MCF 10A (cell line): ENCODE measurements at regions not wholly inside any gene's neighbourhood (a gene's known extent, or its start where the extent isn't known, plus 50 kb on each side); places are given as distances from the start of the nearest gene placed in this dataset.

Experiments used
- BruUV-seq: library from RNA; stranded (reverse); fragments of 400-500 nt; replicated peaks from 2 replicates; lab custom pipeline; 2021; lab: Mats Ljungman, UMichigan
- CTCF ChIA-PET: fragments of 300-600 bp; sonication (Branson Sonifier 250); formaldehyde crosslinking; extraction: SDS; loops from one replicate; lab custom pipeline; 2021; ENCODE audit warnings: antibody characterized with exemption, inconsistent platforms; lab: Yijun Ruan, JAX
- POLR2A ChIA-PET: fragments of 300-600, 350-650 bp; sonication (Branson Sonifier 250); formaldehyde crosslinking; extraction: SDS; loops from one replicate; lab custom pipeline; 2020; ENCODE audit warnings: antibody characterized with exemption, inconsistent platforms; lab: Yijun Ruan, JAX
- DNase-seq: peaks from one replicate; pipeline ENCODE4 v3.0.0-alpha.2; 2018; ENCODE audit not compliant: unreplicated experiment
- H3K27ac Mint-ChIP-seq: one replicate; pipeline ENCODE4 v1.8.0; 2022; ENCODE audit warnings: mild to moderate bottlenecking, low read depth, mixed read lengths; ENCODE audit not compliant: unreplicated experiment
- H3K27me3 Mint-ChIP-seq: one replicate; pipeline ENCODE4 v1.8.0; 2022; ENCODE audit warnings: mixed read lengths; ENCODE audit not compliant: insufficient read depth, unreplicated experiment
- H3K36me3 Mint-ChIP-seq: one replicate; pipeline ENCODE4 v1.8.0; 2022; ENCODE audit warnings: mild to moderate bottlenecking, moderate library complexity, mixed read lengths; ENCODE audit not compliant: insufficient read depth, unreplicated experiment
- H3K4me1 Mint-ChIP-seq: one replicate; pipeline ENCODE4 v1.8.0; 2022; ENCODE audit warnings: mixed read lengths; ENCODE audit not compliant: insufficient read depth, unreplicated experiment
- H3K4me3 Mint-ChIP-seq: one replicate; pipeline ENCODE4 v1.8.0; 2022; ENCODE audit warnings: mild to moderate bottlenecking, moderate library complexity, mixed read lengths; ENCODE audit not compliant: unreplicated experiment
- H3K9me3 Mint-ChIP-seq: one replicate; pipeline ENCODE4 v1.8.0; 2022; ENCODE audit warnings: mixed read lengths; ENCODE audit not compliant: unreplicated experiment
- CTCF ChIP-seq: fragments of 200-600 bp; IDR thresholded peaks from one replicate; pipeline ENCODE4 v1.8.0; 2022; ENCODE audit warnings: antibody characterized with exemption, mild to moderate bottlenecking; ENCODE audit not compliant: unreplicated experiment
- intact Hi-C: fragments of 100-400 bp; cut with micrococcal nuclease; formaldehyde crosslinking; loops from 2 replicates; pipeline ENCODE4 v1.14.1; 2022

DNA sequence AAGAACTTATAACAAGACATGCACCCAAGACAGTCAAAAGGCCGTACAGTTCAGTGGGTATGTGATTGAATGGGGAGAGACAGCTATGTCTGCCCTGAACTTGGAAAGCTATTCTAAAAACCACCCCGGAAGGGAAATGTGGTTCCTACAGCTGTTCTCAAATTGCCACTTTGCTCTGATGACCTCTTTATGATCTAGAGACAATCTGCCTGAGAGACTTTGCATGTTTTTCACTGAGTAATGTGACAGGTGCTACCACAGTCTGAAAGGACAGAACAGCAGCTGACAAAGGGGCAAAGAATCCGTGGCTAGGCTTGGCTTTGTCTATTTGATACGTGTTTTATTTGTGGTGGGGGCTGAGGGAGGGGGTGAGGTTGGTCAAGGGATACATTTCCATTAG lies 148.3 kb upstream of the NPHP3 start:
- intact Hi-C loops, result no loop called here
- Mint-ChIP-seq H3K4me1 (peaks cover 10% of the 10 kb centered on the region), H3K27me3 (peaks cover 25% of the 10 kb centered on the region), H3K4me3 (no peak overlapping the region), H3K27ac (no peak overlapping the region), H3K36me3 (no peaks in the 10 kb centered on the region), H3K9me3 (no peaks in the 10 kb centered on the region)
- ChIA-PET POLR2A (no interaction called here), CTCF (interaction anchor here (0.7 to 0.8 kb wide), 2 partner anchors 21 to 90 kb away, joined by 3 to 6 read pairs; no protein-coding TSS in a partner anchor)
- no TSS peak for BruUV-seq
- DNase-seq, result no peak
- TF ChIP-seq CTCF, result no peak

GRCh38 chr3:132867956-132868355 lies 145.7 kb upstream of the NPHP3 start:
- no peak for TF ChIP-seq CTCF
- CTCF ChIA-PET, result no interaction called here
- Mint-ChIP-seq H3K9me3 (no peaks in the 10 kb centered on the region), H3K27me3 (peaks cover 8% of the 10 kb centered on the region), H3K27ac (no peak overlapping the region), H3K4me1 (peaks cover 10% of the 10 kb centered on the region), H3K36me3 (no peaks in the 10 kb centered on the region), H3K4me3 (no peak overlapping the region)
- POLR2A ChIA-PET, result no interaction called here
- intact Hi-C loops, result no loop called here
- BruUV-seq, result no TSS peak
- peak; percentile 43 for DNase-seq

DNA sequence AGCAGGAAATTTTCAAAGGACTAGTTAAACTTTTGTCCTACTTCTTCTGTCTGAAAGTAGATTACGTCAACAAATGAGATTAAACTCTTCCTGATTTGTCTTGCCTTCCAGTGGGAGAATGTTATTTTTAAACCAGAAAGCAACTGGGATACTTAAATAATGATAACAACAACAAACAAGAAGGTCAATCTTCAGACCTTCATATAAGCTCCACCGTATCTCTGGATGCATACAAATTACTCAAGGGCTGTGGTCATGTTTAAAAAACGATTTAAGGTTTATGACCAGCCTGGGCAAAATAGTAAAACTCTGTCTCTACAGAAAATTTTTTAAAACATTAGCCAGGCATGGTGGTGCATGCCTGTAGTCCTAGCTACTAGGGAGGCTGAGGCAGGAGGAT lies 145.3 kb upstream of the NPHP3 start:
- peaks cover 4% of the 10 kb centered on the region for H3K27me3 Mint-ChIP-seq
- no TSS peak for BruUV-seq
- H3K27ac Mint-ChIP-seq, result no peak overlapping the region
- no peak overlapping the region for H3K4me3 Mint-ChIP-seq
- TF ChIP-seq CTCF, result no peak
- ChIA-PET CTCF (no interaction called here), POLR2A (interaction anchor here (0.5 kb wide), 1 partner anchor 1587 kb away, joined by 3 read pairs; no protein-coding TSS in a partner anchor)
- intact Hi-C loops, result no loop called here
- DNase-seq, result no peak
- H3K4me1 Mint-ChIP-seq, result peaks cover 10% of the 10 kb centered on the region
- H3K9me3 Mint-ChIP-seq, result no peaks in the 10 kb centered on the region
- no peaks in the 10 kb centered on the region for H3K36me3 Mint-ChIP-seq

DNA sequence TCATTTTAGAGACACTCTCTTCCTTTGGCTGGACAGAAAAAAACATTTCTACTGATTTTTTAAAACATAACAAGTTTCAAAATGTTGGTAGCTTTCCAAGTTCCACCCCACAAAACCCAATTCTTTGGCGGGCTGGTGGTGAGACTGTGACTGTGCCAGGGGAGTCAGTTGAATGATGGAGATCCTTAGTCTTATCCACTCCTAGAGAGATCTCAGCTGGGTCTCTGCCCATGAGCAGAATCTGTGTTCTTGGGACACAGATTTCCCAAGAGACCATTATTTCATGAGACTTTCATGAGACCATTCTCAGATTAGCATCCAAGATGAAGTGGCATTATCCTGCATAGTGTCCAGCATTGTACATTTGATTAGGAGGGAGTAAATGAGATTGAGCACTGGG lies 135.1 kb upstream of the NPHP3 start:
- no TSS peak for BruUV-seq
- Mint-ChIP-seq H3K4me3 (no peak overlapping the region), H3K36me3 (no peaks in the 10 kb centered on the region), H3K27ac (no peak overlapping the region), H3K4me1 (no peaks in the 10 kb centered on the region), H3K9me3 (no peaks in the 10 kb centered on the region), H3K27me3 (peaks cover 12% of the 10 kb centered on the region)
- ChIA-PET CTCF (no interaction called here), POLR2A (no interaction called here)
- DNase-seq, result no peak
- no peak for TF ChIP-seq CTCF
- intact Hi-C loops, result no loop called here
